ENCODE measurements at regions not wholly inside any gene's neighbourhood (a gene's known extent, or its start where the extent isn't known, plus 50 kb on each side); places are given as distances from the start of the nearest gene placed in this dataset.
A peak's percentile ranks its signal among the peaks of the same experiment; 100 is the strongest.

- H4K20me1 ChIP-seq (replicated peaks; ENCODE audit: control insufficient read depth, extremely low read depth, insufficient read depth, low read length): no peaks in the 10 kb centered on the region
- H3K79me2 ChIP-seq (ENCODE audit: control insufficient read depth, insufficient read depth, low read length): no peaks in the 10 kb centered on the region
- dilution Hi-C loops (cut with MboI; ENCODE audit: extremely low pct_ligation_motif_present, low sequenced_read_pairs) (no loop called here), intact Hi-C loops (cut with micrococcal nuclease) (no loop called here)
- no peak overlapping the region for H3K4me3 ChIP-seq (replicated peaks in 1 of 3; ENCODE audit: insufficient read depth in 1 of 3, low read depth in 1 of 3, low read length in 3 of 3)
- no peak overlapping the region for H3K9ac ChIP-seq (replicated peaks; ENCODE audit: extremely low read depth, insufficient read depth, low read length)
- FAIRE-seq (peak; percentile 8), DNase-seq (ENCODE audit: low read depth, low spot score) (no peak)
- no peaks in the 10 kb centered on the region for H3K27me3 ChIP-seq (ENCODE audit: control insufficient read depth in 2 of 2, insufficient read depth in 2 of 2, low read length in 2 of 2)
- no peak overlapping the region for H3K27ac ChIP-seq (ENCODE audit: insufficient read depth, low read depth, low read length)
- CTCF ChIA-PET: no interaction called here
- H3K4me2 ChIP-seq (ENCODE audit: insufficient read depth, low read length): no peak overlapping the region
- no peaks in the 10 kb centered on the region for H3K4me1 ChIP-seq (ENCODE audit: control insufficient read depth, extremely low read depth, insufficient read depth, low read length)
- BruUV-seq (replicated peaks): no TSS peak
- POLR2A ChIA-PET: no interaction called here
- no peaks in the 10 kb centered on the region for H3K9me1 ChIP-seq (replicated peaks; ENCODE audit: control insufficient read depth, extremely low read depth, insufficient read depth, low read length)
- TF ChIP-seq MAX (IDR thresholded peaks at IDR 0.05; ENCODE audit: insufficient read depth, insufficient read length): no peak
- TF ChIP-seq POLR2AphosphoS5 (IDR thresholded peaks at IDR 0.05; ENCODE audit: insufficient read depth, low read depth, low read length): no peak
- no peak for TF ChIP-seq CTCF (IDR thresholded peaks at IDR 0.05; ENCODE audit: extremely low read depth in 1 of 2, insufficient read depth in 1 of 2, low read depth in 1 of 2, low read length in 2 of 2)
- no peak for TF ChIP-seq EZH2 (IDR thresholded peaks at IDR 0.05; ENCODE audit: borderline replicate concordance, low read depth, low read length, severe bottlenecking)
- no peak for TF ChIP-seq MYC (IDR thresholded peaks at IDR 0.05; ENCODE audit: low read depth, low read length)
- TF ChIP-seq JUN (IDR thresholded peaks at IDR 0.05; ENCODE audit: borderline replicate concordance, insufficient read depth, insufficient read length, low read depth): no peak
- no peak for TF ChIP-seq FOS (IDR thresholded peaks at IDR 0.05; ENCODE audit: borderline replicate concordance, insufficient read depth, low read length)
- no peak for TF ChIP-seq POLR2A (IDR thresholded peaks at IDR 0.05; ENCODE audit: low read depth, low read length)
- no peak for TF ChIP-seq GATA2 (IDR thresholded peaks at IDR 0.05; ENCODE audit: insufficient read depth, insufficient read length, low read depth, low read length)
- no peaks in the 10 kb centered on the region for H3K36me3 ChIP-seq (ENCODE audit: control insufficient read depth in 2 of 2, extremely low read depth in 1 of 2, insufficient read depth in 2 of 2, low read length in 2 of 2)
- no peak overlapping the region for H2AFZ ChIP-seq (ENCODE audit: low read depth, low read length)
- no peaks in the 10 kb centered on the region for H3K9me3 ChIP-seq (replicated peaks; ENCODE audit: control insufficient read depth, insufficient read depth, low read length)
Measured at GRCh38 chr12:28100717-28101116, 89.5 kb upstream of the CCDC91 start.
